ENCODE measurements at regions not wholly inside any gene's neighbourhood (a gene's known extent, or its start where the extent isn't known, plus 50 kb on each side); places are given as distances from the start of the nearest gene placed in this dataset.

- Mint-ChIP-seq H3K36me3 (no peaks in the 10 kb centered on the region), H3K4me3 (no peak overlapping the region), H3K4me1 (no peaks in the 10 kb centered on the region), H3K9me3 (no peaks in the 10 kb centered on the region), H3K27ac (no peak overlapping the region), H3K27me3 (peaks cover 16% of the 10 kb centered on the region)
- no peak for DNase-seq
- CTCF ChIA-PET = no interaction called here
Measured at GRCh38 chr6:150314230-150315188, 54.3 kb upstream of the IYD start.

- Mint-ChIP-seq H3K27me3 (peaks cover 17% of the 10 kb centered on the region), H3K36me3 (no peaks in the 10 kb centered on the region), H3K4me3 (no peak overlapping the region), H3K27ac (no peak overlapping the region), H3K9me3 (no peaks in the 10 kb centered on the region), H3K4me1 (no peaks in the 10 kb centered on the region)
- CTCF ChIA-PET = no interaction called here
- DNase-seq = no peak
Measured at GRCh38 chr6:150315626-150316025, 53.2 kb upstream of the IYD start.

- H3K9me3 Mint-ChIP-seq = no peaks in the 10 kb centered on the region
- H3K27ac Mint-ChIP-seq = no peak overlapping the region
- CTCF ChIA-PET = no interaction called here
- no peaks in the 10 kb centered on the region for H3K36me3 Mint-ChIP-seq
- no peak for DNase-seq
- peaks cover 17% of the 10 kb centered on the region for H3K27me3 Mint-ChIP-seq
- H3K4me3 Mint-ChIP-seq = no peak overlapping the region
- no peaks in the 10 kb centered on the region for H3K4me1 Mint-ChIP-seq
Measured at GRCh38 chr6:150316936-150317335, 51.9 kb upstream of the IYD start.

Measured in activated naive CD4-positive, alpha-beta T cell treated with anti-CD3 and anti-CD28 coated beads, Interleukin-2, amount 10 ng/mL, durations not matched to agents 7 days and 5 days (primary cell).